Adrenal gland (tissue), 5 donors: ENCODE measurements at regions not wholly inside any gene's neighbourhood (a gene's known extent, or its start where the extent isn't known, plus 50 kb on each side); places are given as distances from the start of the nearest gene placed in this dataset.

Experiments used
- POLR2A ChIP-seq, 2 donors: fragments of 450-650 bp; IDR thresholded peaks; one replicate each; pipeline ENCODE4 v1.6.1; 2017; ENCODE audit warnings: antibody characterized with exemption in 2 of 2, mild to moderate bottlenecking in 2 of 2, moderate library complexity in 1 of 2
- TF ChIP-seq, protein P1 (sequence below), 6 experiments: fragments of 450-650 bp in 4 of 6; fragments of 200-600 bp in 2 of 6; sonication (generic) in 1 of 6; IDR thresholded peaks; 1 replicate in 5 of 6; 2 replicates in 1 of 6; pipeline versions ENCODE4 v1.5.1 to v1.8.0; 2016 to 2021; ENCODE audit warnings: antibody characterized with exemption in 6 of 6, mild to moderate bottlenecking in 2 of 6, moderate library complexity in 1 of 6
- donor health status: DM: no; HTN: no; CAD: no.

DNA sequence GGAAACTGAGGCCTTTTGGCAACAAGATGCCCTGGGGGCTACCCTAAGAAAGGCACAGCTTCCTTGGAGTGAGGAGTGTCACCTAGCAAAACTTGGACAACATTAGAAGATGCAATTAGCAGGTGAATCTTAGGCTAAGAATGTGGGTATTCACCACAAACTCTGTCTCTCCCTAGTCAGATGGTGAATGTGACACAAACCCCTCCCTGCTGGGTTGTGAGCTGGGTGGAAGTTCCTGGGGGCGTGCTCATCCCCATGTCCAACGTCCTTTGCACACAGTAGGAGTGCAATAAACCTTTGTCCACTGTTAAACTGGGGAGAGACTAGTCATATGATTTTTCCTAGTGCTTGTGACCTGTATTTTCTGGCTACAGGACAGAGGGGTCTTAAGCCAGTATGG, 67.1 kb upstream of the SH3GL3 start:
- TF ChIP-seq, protein P1, sequence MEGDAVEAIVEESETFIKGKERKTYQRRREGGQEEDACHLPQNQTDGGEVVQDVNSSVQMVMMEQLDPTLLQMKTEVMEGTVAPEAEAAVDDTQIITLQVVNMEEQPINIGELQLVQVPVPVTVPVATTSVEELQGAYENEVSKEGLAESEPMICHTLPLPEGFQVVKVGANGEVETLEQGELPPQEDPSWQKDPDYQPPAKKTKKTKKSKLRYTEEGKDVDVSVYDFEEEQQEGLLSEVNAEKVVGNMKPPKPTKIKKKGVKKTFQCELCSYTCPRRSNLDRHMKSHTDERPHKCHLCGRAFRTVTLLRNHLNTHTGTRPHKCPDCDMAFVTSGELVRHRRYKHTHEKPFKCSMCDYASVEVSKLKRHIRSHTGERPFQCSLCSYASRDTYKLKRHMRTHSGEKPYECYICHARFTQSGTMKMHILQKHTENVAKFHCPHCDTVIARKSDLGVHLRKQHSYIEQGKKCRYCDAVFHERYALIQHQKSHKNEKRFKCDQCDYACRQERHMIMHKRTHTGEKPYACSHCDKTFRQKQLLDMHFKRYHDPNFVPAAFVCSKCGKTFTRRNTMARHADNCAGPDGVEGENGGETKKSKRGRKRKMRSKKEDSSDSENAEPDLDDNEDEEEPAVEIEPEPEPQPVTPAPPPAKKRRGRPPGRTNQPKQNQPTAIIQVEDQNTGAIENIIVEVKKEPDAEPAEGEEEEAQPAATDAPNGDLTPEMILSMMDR (IDR thresholded peaks at IDR 0.05): no peak
- TF ChIP-seq POLR2A (IDR thresholded peaks at IDR 0.05): no peak
